ENCODE measurements at regions not wholly inside any gene's neighbourhood (a gene's known extent, or its start where the extent isn't known, plus 50 kb on each side); places are given as distances from the start of the nearest gene placed in this dataset.
A peak's percentile ranks its signal among the peaks of the same experiment; 100 is the strongest.

- 76 to 77% methylated on average over 25 of the region's 25 CpGs for WGBS, 2 donors
- Histone ChIP-seq H3K9me3 (ENCODE audit: control insufficient read depth in 4 of 4, insufficient read depth in 3 of 4, low read length in 3 of 4) (peaks cover 0 to 5% (median 0%) of the 10 kb centered on the region in 4 donors), H3K27me3 (ENCODE audit: control insufficient read depth in 3 of 3, insufficient read depth in 3 of 3, low read length in 2 of 3) (peaks cover 0 to 8% (median 0%) of the 10 kb centered on the region in 3 donors), H3K4me3 (no peak overlapping the region), H3K36me3 (ENCODE audit: control insufficient read depth in 4 of 4, insufficient read depth in 4 of 4, low read length in 4 of 4) (no peaks in the 10 kb centered on the region), H3K9ac (ENCODE audit: insufficient read depth in 1 of 2, low read length in 2 of 2) (no peak overlapping the region), H3K4me1 (ENCODE audit: control insufficient read depth in 5 of 5, insufficient read depth in 5 of 5, low read length in 5 of 5) (peaks cover 0 to 10% (median 0%) of the 10 kb centered on the region in 5 donors), H3K27ac (ENCODE audit: low read depth in 1 of 2, low read length in 1 of 2) (no peak overlapping the region)
- ATAC-seq (ENCODE audit: insufficient read depth, low FRiP score) (no peak), DNase-seq (peak; percentile 75 to 84 (median 78))
- TF ChIP-seq CTCF (IDR thresholded peaks at IDR 0.05; ENCODE audit: control extremely low read depth, extremely low read depth), result no peak
Measured at GRCh38 chr13:112248862-112249592, 127.1 kb upstream of the SPACA7 start.

GRCh38 chr13:112249644-112250610 lies 126.2 kb upstream of the SPACA7 start:
- TF ChIP-seq CTCF (IDR thresholded peaks at IDR 0.05; ENCODE audit: control extremely low read depth, extremely low read depth), result no peak
- no peaks in the 10 kb centered on the region for H3K36me3 ChIP-seq (ENCODE audit: control insufficient read depth in 4 of 4, insufficient read depth in 4 of 4, low read length in 4 of 4)
- WGBS, 2 donors, result 82 to 88% methylated on average over 39 of the region's 39 CpGs
- ATAC-seq (ENCODE audit: insufficient read depth, low FRiP score), result no peak
- no peak overlapping the region for H3K4me3 ChIP-seq
- H3K9ac ChIP-seq (ENCODE audit: insufficient read depth in 1 of 2, low read length in 2 of 2), result no peak overlapping the region
- no peak for DNase-seq
- peaks cover 0 to 5% (median 0%) of the 10 kb centered on the region in 4 donors for H3K9me3 ChIP-seq (ENCODE audit: control insufficient read depth in 4 of 4, insufficient read depth in 3 of 4, low read length in 3 of 4)
- peaks cover 0 to 10% (median 0%) of the 10 kb centered on the region in 5 donors for H3K4me1 ChIP-seq (ENCODE audit: control insufficient read depth in 5 of 5, insufficient read depth in 5 of 5, low read length in 5 of 5)
- peaks cover 0 to 8% (median 0%) of the 10 kb centered on the region in 3 donors for H3K27me3 ChIP-seq (ENCODE audit: control insufficient read depth in 3 of 3, insufficient read depth in 3 of 3, low read length in 2 of 3)
- H3K27ac ChIP-seq (ENCODE audit: low read depth in 1 of 2, low read length in 1 of 2), result no peak overlapping the region

- Histone ChIP-seq H3K9ac (ENCODE audit: insufficient read depth in 1 of 2, low read length in 2 of 2) (no peak overlapping the region), H3K27ac (ENCODE audit: low read depth in 1 of 2, low read length in 1 of 2) (no peak overlapping the region), H3K36me3 (ENCODE audit: control insufficient read depth in 4 of 4, insufficient read depth in 4 of 4, low read length in 4 of 4) (no peaks in the 10 kb centered on the region), H3K9me3 (ENCODE audit: control insufficient read depth in 4 of 4, insufficient read depth in 3 of 4, low read length in 3 of 4) (peaks cover 0 to 10% (median 0%) of the 10 kb centered on the region in 4 donors), H3K4me3 (no peak overlapping the region), H3K27me3 (ENCODE audit: control insufficient read depth in 3 of 3, insufficient read depth in 3 of 3, low read length in 2 of 3) (peaks cover 0 to 8% (median 0%) of the 10 kb centered on the region in 3 donors), H3K4me1 (ENCODE audit: control insufficient read depth in 5 of 5, insufficient read depth in 5 of 5, low read length in 5 of 5) (peaks cover 0 to 10% (median 0%) of the 10 kb centered on the region in 5 donors)
- 84 to 85% methylated on average over 22 of the region's 22 CpGs for WGBS, 2 donors
- no peak for ATAC-seq (ENCODE audit: insufficient read depth, low FRiP score)
- no peak for DNase-seq
- TF ChIP-seq CTCF (IDR thresholded peaks at IDR 0.05; ENCODE audit: control extremely low read depth, extremely low read depth), result no peak
Measured at GRCh38 chr13:112250788-112251445, 125.2 kb upstream of the SPACA7 start.

Measured in lung (tissue), 11 donors.